RPMI7951 (cell line): ENCODE measurements at regions not wholly inside any gene's neighbourhood (a gene's known extent, or its start where the extent isn't known, plus 50 kb on each side); places are given as distances from the start of the nearest gene placed in this dataset.
"Not testable (repeated sequence)": the region's sequence is repeated elsewhere in the genome, so short reads cannot be mapped to it uniquely, and the experiment has no call there.

ENCODE experiments used
- DNase-seq: peaks from one replicate; pipeline ENCODE4 v3.0.0-alpha.2; 2012; ENCODE audit warnings: low read depth

- DNase-seq: not testable (repeated sequence)
These were observed 252.0 kb downstream of the GOLGA6L6 start for GRCh38 chr15:20289538-20290103.

GRCh38 chr15:20288800-20289537 lies 252.6 kb downstream of the GOLGA6L6 start:
- not testable (repeated sequence) for DNase-seq

GRCh38 chr15:20286559-20286958 lies 255.0 kb downstream of the GOLGA6L6 start:
- DNase-seq: not testable (repeated sequence)

GRCh38 chr15:20285696-20286300 lies 255.8 kb downstream of the GOLGA6L6 start:
- not testable (repeated sequence) for DNase-seq

GRCh38 chr15:20284891-20285535 lies 256.6 kb downstream of the GOLGA6L6 start:
- not testable (repeated sequence) for DNase-seq

- DNase-seq: not testable (repeated sequence)
These were observed 257.9 kb downstream of the GOLGA6L6 start for GRCh38 chr15:20283651-20284050.

- DNase-seq: not testable (repeated sequence)
These were observed 259.1 kb downstream of the GOLGA6L6 start for GRCh38 chr15:20282491-20282943.

GRCh38 chr15:20281567-20282275 lies 259.9 kb downstream of the GOLGA6L6 start:
- DNase-seq: not testable (repeated sequence)

GRCh38 chr15:20280933-20281463 lies 260.6 kb downstream of the GOLGA6L6 start:
- DNase-seq: no peak

- not testable (repeated sequence) for DNase-seq
These were observed 261.3 kb downstream of the GOLGA6L6 start for GRCh38 chr15:20280141-20280932.

- not testable (repeated sequence) for DNase-seq
These were observed 262.5 kb downstream of the GOLGA6L6 start for GRCh38 chr15:20279056-20279455.

GRCh38 chr15:20278376-20278775 lies 263.2 kb downstream of the GOLGA6L6 start:
- DNase-seq: not testable (repeated sequence)

- not testable (repeated sequence) for DNase-seq
These were observed 264.1 kb downstream of the GOLGA6L6 start for GRCh38 chr15:20277451-20277850.

- not testable (repeated sequence) for DNase-seq
These were observed 265.1 kb downstream of the GOLGA6L6 start for GRCh38 chr15:20276312-20277114.

GRCh38 chr15:20275373-20275967 lies 266.1 kb downstream of the GOLGA6L6 start:
- DNase-seq: not testable (repeated sequence)

GRCh38 chr15:20272422-20273184 lies 269.0 kb downstream of the GOLGA6L6 start:
- DNase-seq: no peak

- no peak for DNase-seq
These were observed 270.0 kb downstream of the GOLGA6L6 start for GRCh38 chr15:20271647-20272046.

- not testable (repeated sequence) for DNase-seq
These were observed 271.6 kb downstream of the GOLGA6L6 start for GRCh38 chr15:20269956-20270355.
